MCF 10A (cell line): ENCODE measurements at regions not wholly inside any gene's neighbourhood (a gene's known extent, or its start where the extent isn't known, plus 50 kb on each side); places are given as distances from the start of the nearest gene placed in this dataset.

Experiments
- BruUV-seq: library from RNA; stranded (reverse); fragments of 400-500 nt; replicated peaks from 2 replicates; lab custom pipeline; 2021; lab: Mats Ljungman, UMichigan
- CTCF ChIA-PET: fragments of 300-600 bp; sonication (Branson Sonifier 250); formaldehyde crosslinking; extraction: SDS; loops from one replicate; lab custom pipeline; 2021; ENCODE audit warnings: antibody characterized with exemption, inconsistent platforms; lab: Yijun Ruan, JAX
- POLR2A ChIA-PET: fragments of 300-600, 350-650 bp; sonication (Branson Sonifier 250); formaldehyde crosslinking; extraction: SDS; loops from one replicate; lab custom pipeline; 2020; ENCODE audit warnings: antibody characterized with exemption, inconsistent platforms; lab: Yijun Ruan, JAX
- DNase-seq: peaks from one replicate; pipeline ENCODE4 v3.0.0-alpha.2; 2018; ENCODE audit not compliant: unreplicated experiment
- H3K27ac Mint-ChIP-seq: one replicate; pipeline ENCODE4 v1.8.0; 2022; ENCODE audit warnings: mild to moderate bottlenecking, low read depth, mixed read lengths; ENCODE audit not compliant: unreplicated experiment
- H3K27me3 Mint-ChIP-seq: one replicate; pipeline ENCODE4 v1.8.0; 2022; ENCODE audit warnings: mixed read lengths; ENCODE audit not compliant: insufficient read depth, unreplicated experiment
- H3K36me3 Mint-ChIP-seq: one replicate; pipeline ENCODE4 v1.8.0; 2022; ENCODE audit warnings: mild to moderate bottlenecking, moderate library complexity, mixed read lengths; ENCODE audit not compliant: insufficient read depth, unreplicated experiment
- H3K4me1 Mint-ChIP-seq: one replicate; pipeline ENCODE4 v1.8.0; 2022; ENCODE audit warnings: mixed read lengths; ENCODE audit not compliant: insufficient read depth, unreplicated experiment
- H3K4me3 Mint-ChIP-seq: one replicate; pipeline ENCODE4 v1.8.0; 2022; ENCODE audit warnings: mild to moderate bottlenecking, moderate library complexity, mixed read lengths; ENCODE audit not compliant: unreplicated experiment
- H3K9me3 Mint-ChIP-seq: one replicate; pipeline ENCODE4 v1.8.0; 2022; ENCODE audit warnings: mixed read lengths; ENCODE audit not compliant: unreplicated experiment
- intact Hi-C: fragments of 100-400 bp; cut with micrococcal nuclease; formaldehyde crosslinking; loops from 2 replicates; pipeline ENCODE4 v1.14.1; 2022
- TF ChIP-seq, protein P1 (sequence below): fragments of 200-600 bp; IDR thresholded peaks from one replicate; pipeline ENCODE4 v1.8.0; 2022; ENCODE audit warnings: antibody characterized with exemption, mild to moderate bottlenecking; ENCODE audit not compliant: unreplicated experiment

DNA sequence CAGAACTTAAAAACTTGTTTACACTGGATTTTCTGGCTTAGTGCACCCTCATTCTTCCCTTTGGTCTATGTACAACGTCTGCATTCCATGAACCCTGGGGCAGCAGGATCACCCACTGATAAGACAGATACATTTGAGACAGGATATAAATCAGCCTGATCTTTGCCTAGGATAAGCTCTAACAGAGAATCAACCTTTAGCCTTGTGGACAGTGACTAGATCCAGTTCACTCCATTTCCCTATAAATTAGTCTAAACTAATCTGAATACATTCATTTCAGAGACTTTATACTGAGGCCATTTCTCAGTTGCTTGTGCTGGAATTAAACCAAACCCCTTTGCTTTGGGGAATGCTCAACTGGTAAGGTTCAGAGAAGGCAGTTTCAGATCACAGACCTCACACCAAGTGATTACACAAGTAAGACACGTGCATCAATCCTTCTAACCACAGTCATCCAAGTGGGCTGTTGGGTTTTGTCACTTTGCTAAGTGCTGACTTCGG is 639.8 kb upstream of the FZD8 start:
- intact Hi-C loops, result no loop called here
- TF ChIP-seq, protein P1, sequence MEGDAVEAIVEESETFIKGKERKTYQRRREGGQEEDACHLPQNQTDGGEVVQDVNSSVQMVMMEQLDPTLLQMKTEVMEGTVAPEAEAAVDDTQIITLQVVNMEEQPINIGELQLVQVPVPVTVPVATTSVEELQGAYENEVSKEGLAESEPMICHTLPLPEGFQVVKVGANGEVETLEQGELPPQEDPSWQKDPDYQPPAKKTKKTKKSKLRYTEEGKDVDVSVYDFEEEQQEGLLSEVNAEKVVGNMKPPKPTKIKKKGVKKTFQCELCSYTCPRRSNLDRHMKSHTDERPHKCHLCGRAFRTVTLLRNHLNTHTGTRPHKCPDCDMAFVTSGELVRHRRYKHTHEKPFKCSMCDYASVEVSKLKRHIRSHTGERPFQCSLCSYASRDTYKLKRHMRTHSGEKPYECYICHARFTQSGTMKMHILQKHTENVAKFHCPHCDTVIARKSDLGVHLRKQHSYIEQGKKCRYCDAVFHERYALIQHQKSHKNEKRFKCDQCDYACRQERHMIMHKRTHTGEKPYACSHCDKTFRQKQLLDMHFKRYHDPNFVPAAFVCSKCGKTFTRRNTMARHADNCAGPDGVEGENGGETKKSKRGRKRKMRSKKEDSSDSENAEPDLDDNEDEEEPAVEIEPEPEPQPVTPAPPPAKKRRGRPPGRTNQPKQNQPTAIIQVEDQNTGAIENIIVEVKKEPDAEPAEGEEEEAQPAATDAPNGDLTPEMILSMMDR, result no peak
- Mint-ChIP-seq H3K36me3 (no peaks in the 10 kb centered on the region), H3K4me1 (peaks cover 12% of the 10 kb centered on the region), H3K27ac (peak overlapping the region; percentile 49), H3K9me3 (peaks cover 15% of the 10 kb centered on the region), H3K4me3 (no peak overlapping the region), H3K27me3 (no peaks in the 10 kb centered on the region)
- POLR2A ChIA-PET, result no interaction called here
- no TSS peak for BruUV-seq
- CTCF ChIA-PET, result no interaction called here
- DNase-seq, result no peak

DNA sequence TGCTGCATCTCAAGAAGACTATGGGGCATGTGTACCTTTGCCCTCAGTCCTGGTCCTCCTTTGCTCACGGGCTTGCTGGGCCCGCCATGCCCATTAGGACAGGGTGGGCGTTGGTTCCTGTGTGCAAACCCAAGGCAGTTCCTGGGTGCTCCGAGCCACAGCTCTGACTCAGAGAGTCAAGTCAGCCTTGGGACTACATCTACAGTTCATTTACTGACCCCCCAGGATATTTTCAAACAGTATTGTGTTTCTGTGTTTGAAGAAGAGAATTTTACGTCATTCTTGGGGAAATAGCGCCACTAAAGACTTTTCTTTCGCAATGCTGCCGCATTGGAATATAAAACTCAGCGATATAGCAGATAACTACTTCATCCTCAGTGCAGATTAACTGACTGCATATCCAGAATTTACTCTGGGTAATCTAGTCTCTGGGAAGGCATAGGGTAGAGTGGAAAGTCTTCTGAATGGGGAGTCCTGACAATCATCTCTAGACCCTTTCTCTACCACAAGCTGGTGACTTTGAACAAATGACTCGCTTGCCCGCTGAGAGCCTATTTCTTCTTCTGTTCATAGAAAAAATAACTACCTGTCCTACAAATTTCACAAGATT is 638.9 kb upstream of the FZD8 start:
- Mint-ChIP-seq H3K4me1 (peaks cover 12% of the 10 kb centered on the region), H3K36me3 (no peaks in the 10 kb centered on the region), H3K4me3 (no peak overlapping the region), H3K27me3 (no peaks in the 10 kb centered on the region), H3K27ac (no peak overlapping the region), H3K9me3 (peaks cover 6% of the 10 kb centered on the region)
- BruUV-seq, result no TSS peak
- ChIA-PET POLR2A (interaction anchor here (1.2 kb wide), 1 partner anchor 24 kb away, joined by 3 read pairs; no protein-coding TSS in a partner anchor), CTCF (no interaction called here)
- DNase-seq, result peak; percentile 24
- intact Hi-C loops, result no loop called here
- TF ChIP-seq, protein P1, result no peak

DNA sequence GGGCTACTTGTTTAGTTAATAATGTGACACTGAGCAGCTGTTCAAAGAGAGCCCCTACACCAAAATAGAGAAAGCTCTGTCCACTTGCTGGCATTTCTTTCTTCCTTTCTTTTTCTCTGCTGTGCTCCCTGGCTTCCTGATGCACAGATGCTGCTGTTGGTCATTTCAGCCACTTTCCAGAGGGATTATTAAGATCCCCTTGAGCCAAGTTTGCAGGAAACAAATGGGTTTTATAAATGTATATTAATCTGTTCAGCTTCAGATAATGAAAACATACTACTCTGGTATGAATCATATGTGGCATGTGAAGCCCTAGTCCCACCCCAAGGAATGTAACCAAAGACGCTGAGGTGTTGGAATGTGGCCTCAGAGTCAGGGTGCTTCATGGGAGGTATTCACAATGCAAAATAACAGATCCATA is 638.2 kb upstream of the FZD8 start:
- H3K9me3 Mint-ChIP-seq, result no peaks in the 10 kb centered on the region
- no peaks in the 10 kb centered on the region for H3K27me3 Mint-ChIP-seq
- no peak overlapping the region for H3K4me3 Mint-ChIP-seq
- no peaks in the 10 kb centered on the region for H3K36me3 Mint-ChIP-seq
- ChIA-PET CTCF (no interaction called here), POLR2A (interaction anchor here (0.9 to 1.2 kb wide), 2 partner anchors 9 to 24 kb away, joined by 3 read pairs; no protein-coding TSS in a partner anchor)
- peaks cover 12% of the 10 kb centered on the region for H3K4me1 Mint-ChIP-seq
- DNase-seq, result peak; percentile 24
- no TSS peak for BruUV-seq
- TF ChIP-seq, protein P1, result no peak
- H3K27ac Mint-ChIP-seq, result peak overlapping the region; percentile 44
- intact Hi-C loops, result no loop called here

DNA sequence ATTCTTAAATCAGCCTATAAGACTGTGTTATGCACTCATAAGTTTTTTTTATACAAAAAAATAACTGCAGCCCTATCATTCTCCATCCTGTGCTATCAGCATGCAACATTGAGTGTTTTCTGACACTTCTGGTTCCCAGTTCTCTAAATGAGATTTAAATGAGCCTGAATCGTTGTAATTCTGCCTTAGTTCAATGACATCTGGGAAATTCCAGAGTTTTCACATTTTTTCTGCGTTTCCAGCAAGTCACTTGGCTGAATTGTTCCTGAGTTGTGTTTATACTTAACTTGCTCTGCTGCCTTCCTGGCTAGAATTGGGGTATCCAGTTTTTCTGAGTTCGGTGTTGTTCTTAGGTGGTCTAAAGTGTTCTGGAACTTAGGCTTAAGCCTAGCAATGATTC is 636.1 kb upstream of the FZD8 start:
- no TSS peak for BruUV-seq
- Mint-ChIP-seq H3K27ac (no peak overlapping the region), H3K27me3 (no peaks in the 10 kb centered on the region), H3K4me3 (no peak overlapping the region), H3K9me3 (peaks cover 6% of the 10 kb centered on the region), H3K36me3 (no peaks in the 10 kb centered on the region), H3K4me1 (peaks cover 12% of the 10 kb centered on the region)
- ChIA-PET POLR2A (no interaction called here), CTCF (no interaction called here)
- DNase-seq, result no peak
- TF ChIP-seq, protein P1, result no peak
- intact Hi-C loops, result no loop called here
